Uterus (tissue), 3 donors: ENCODE measurements at regions not wholly inside any gene's neighbourhood (a gene's known extent, or its start where the extent isn't known, plus 50 kb on each side); places are given as distances from the start of the nearest gene placed in this dataset.

Experiments used
- DNase-seq, 2 donors: peaks; one replicate each; pipeline ENCODE4 v3.0.0-alpha.2; 2019 to 2020
- H3K27ac ChIP-seq, 2 donors: fragments of 200-600 bp; sonication (generic); 1 replicate in 1 of 2; 2 replicates in 1 of 2; pipeline ENCODE4 v1.5.1; 2016 to 2018
- H3K27me3 ChIP-seq, 2 donors: fragments of 200-600 bp; sonication (generic); one replicate each; pipeline ENCODE4 v1.5.1; 2018 to 2019; ENCODE audit warnings: control low read depth in 1 of 2
- H3K36me3 ChIP-seq, 2 donors: fragments of 200-600 bp; sonication (generic); one replicate each; pipeline ENCODE4 v1.5.1; 2019; ENCODE audit warnings: control low read depth in 1 of 2
- H3K4me1 ChIP-seq, 2 donors: fragments of 200-600 bp; sonication (generic); one replicate each; pipeline ENCODE4 v1.5.1; 2018 to 2019; ENCODE audit warnings: control low read depth in 1 of 2
- H3K4me3 ChIP-seq, 2 donors: fragments of 200-600 bp; sonication (generic); 1 replicate in 1 of 2; 2 replicates in 1 of 2; pipeline ENCODE4 v1.5.1; 2018 to 2019; ENCODE audit warnings: mild to moderate bottlenecking in 1 of 2
- H3K9me3 ChIP-seq, 2 donors: fragments of 200-600 bp; sonication (generic); one replicate each; pipeline ENCODE4 v1.5.1; 2019; ENCODE audit warnings: control low read depth in 1 of 2
- POLR2A ChIP-seq, 2 donors: fragments of 450-650 bp; IDR thresholded peaks; one replicate each; pipeline ENCODE4 v1.6.1; 2016; ENCODE audit warnings: antibody characterized with exemption in 2 of 2, mild to moderate bottlenecking in 1 of 2, moderate library complexity in 1 of 2
- intact Hi-C: fragments of 100-400 bp; cut with DNase I; formaldehyde crosslinking; loops from one replicate; pipeline ENCODE4 v1.15.1; 2023; ENCODE audit warnings: low total_unique reads
- TF ChIP-seq, protein P1 (sequence below), 4 experiments: fragments of 200-600 bp in 2 of 4; fragments of 450-650 bp in 2 of 4; sonication (generic) in 2 of 4; IDR thresholded peaks; one replicate each; pipeline ENCODE4 v1.5.1; 2016 to 2019; ENCODE audit warnings: antibody characterized with exemption in 4 of 4, mild to moderate bottlenecking in 2 of 4, moderate library complexity in 1 of 4
- donor health status: DM: yes; HTN: yes; CAD: no.

DNA sequence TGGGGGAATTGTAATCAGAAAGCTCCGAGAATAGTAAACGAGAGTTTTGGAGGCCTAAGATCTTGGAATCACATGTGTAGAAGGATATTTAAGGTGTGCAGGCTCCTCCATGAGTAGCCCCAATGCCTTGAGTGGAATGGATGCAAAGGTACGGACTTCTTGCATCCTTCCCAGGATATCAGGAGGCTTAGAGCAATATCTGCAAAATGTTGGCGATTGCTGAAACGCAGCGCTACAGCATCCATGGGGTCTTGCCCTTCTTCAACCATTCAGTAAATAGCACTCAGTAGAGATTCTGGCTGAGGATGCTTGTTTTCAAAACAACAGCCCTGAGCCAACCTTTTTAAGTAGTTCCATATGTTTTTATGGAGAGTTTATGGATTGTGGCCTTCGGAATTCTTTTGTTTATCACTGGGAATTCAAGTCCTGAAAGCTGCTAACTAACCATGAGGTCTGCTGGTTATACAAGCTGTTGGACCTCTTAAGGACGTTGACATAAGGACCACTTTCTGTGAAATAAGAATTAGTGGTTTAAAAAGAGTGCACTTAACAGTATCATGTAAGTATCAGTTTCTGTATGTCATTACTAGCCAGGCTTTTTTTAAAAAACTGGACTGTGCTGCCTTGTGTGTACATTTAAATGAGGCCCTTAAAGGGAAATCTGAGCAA lies 228.8 kb upstream of the PGRMC2 start:
- Histone ChIP-seq H3K4me1 (peaks cover 0 to 6% of the 10 kb centered on the region in 2 donors), H3K36me3 (no peaks in the 10 kb centered on the region), H3K4me3 (no peak overlapping the region), H3K27me3 (no peaks in the 10 kb centered on the region), H3K27ac (peak overlapping the region in 1 of 2 donors; percentile 63), H3K9me3 (no peaks in the 10 kb centered on the region)
- no peak for DNase-seq
- TF ChIP-seq, protein P1, sequence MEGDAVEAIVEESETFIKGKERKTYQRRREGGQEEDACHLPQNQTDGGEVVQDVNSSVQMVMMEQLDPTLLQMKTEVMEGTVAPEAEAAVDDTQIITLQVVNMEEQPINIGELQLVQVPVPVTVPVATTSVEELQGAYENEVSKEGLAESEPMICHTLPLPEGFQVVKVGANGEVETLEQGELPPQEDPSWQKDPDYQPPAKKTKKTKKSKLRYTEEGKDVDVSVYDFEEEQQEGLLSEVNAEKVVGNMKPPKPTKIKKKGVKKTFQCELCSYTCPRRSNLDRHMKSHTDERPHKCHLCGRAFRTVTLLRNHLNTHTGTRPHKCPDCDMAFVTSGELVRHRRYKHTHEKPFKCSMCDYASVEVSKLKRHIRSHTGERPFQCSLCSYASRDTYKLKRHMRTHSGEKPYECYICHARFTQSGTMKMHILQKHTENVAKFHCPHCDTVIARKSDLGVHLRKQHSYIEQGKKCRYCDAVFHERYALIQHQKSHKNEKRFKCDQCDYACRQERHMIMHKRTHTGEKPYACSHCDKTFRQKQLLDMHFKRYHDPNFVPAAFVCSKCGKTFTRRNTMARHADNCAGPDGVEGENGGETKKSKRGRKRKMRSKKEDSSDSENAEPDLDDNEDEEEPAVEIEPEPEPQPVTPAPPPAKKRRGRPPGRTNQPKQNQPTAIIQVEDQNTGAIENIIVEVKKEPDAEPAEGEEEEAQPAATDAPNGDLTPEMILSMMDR (IDR thresholded peaks at IDR 0.05) = no peak
- TF ChIP-seq POLR2A (IDR thresholded peaks at IDR 0.05) = no peak
- intact Hi-C loops = no loop called here

DNA sequence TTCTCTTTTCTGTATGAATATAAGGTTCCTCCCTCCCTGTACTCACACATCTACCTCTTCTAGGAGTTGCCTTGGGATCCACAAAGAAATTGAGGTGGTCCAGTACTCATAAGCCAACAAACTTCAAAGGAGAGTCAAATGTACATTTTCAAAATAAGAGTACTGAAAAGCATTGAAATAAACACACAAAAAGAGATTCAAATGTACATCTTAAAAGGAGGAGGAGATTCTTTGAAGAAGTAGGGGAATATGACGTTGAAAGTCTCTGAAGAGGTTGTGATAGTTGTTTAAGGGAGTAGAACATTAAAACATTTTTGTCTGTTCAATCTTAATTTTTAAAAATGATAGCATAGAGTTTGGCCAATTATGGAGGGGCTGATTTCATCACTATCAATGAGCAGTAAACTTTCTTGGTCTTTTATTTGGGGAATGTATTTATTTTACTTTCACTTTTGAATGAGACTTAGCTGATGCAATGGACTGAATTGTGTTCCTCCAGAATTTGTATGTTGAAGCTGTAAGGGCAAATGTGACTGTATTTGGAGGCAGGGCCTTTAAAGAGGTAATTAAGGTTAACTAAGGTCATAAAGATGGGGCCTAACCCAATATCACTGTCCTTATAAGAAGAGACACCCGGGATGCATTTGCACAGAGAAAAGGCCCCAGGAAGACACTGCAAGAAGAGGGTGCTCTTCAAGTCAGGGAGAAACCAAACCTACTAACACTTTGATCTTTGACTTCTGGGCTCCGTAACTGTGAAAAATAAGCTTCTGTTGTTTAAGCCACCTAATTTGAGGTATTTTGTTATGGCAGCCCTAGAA lies 226.3 kb upstream of the PGRMC2 start:
- H3K36me3 ChIP-seq = no peaks in the 10 kb centered on the region
- no peak overlapping the region for H3K27ac ChIP-seq
- H3K4me1 ChIP-seq = peaks cover 0 to 6% of the 10 kb centered on the region in 2 donors
- H3K9me3 ChIP-seq = no peaks in the 10 kb centered on the region
- TF ChIP-seq, protein P1 (IDR thresholded peaks at IDR 0.05) = no peak
- no peak for TF ChIP-seq POLR2A (IDR thresholded peaks at IDR 0.05)
- DNase-seq = no peak
- intact Hi-C loops = no loop called here
- no peaks in the 10 kb centered on the region for H3K27me3 ChIP-seq
- H3K4me3 ChIP-seq = no peak overlapping the region

DNA sequence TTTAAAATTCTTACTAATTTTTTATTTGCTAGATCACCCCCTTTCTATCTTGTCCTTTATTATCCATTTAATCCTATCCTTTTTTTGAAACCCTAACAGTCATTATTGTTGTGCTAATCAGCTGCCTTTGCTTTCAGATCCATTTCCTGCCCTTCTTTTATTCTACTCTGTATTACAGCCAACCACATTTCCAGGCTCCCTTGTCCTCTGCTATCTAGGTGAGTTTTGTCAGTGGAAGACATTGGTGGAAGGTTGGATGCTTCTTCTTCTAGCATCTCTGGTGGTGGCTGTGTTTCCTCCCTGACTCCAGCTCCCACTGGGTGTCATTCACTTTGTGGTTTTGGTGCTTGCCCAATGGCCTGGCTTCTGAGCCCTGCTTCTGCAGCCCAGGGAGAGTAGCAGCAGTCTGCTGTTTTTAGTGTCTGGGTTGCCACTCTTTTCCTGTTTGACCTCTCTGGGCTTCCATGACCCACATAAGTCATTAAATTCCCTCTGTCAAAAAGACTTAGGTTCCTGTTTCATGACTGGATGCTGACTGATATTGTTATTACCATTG lies 225.2 kb upstream of the PGRMC2 start:
- no peak for DNase-seq
- TF ChIP-seq POLR2A (IDR thresholded peaks at IDR 0.05) = no peak
- TF ChIP-seq, protein P1 (IDR thresholded peaks at IDR 0.05) = no peak
- intact Hi-C loops = no loop called here
- H3K27me3 ChIP-seq = no peaks in the 10 kb centered on the region
- no peaks in the 10 kb centered on the region for H3K36me3 ChIP-seq
- no peak overlapping the region for H3K4me3 ChIP-seq
- no peak overlapping the region for H3K27ac ChIP-seq
- H3K4me1 ChIP-seq = peaks cover 0 to 6% of the 10 kb centered on the region in 2 donors
- no peaks in the 10 kb centered on the region for H3K9me3 ChIP-seq

DNA sequence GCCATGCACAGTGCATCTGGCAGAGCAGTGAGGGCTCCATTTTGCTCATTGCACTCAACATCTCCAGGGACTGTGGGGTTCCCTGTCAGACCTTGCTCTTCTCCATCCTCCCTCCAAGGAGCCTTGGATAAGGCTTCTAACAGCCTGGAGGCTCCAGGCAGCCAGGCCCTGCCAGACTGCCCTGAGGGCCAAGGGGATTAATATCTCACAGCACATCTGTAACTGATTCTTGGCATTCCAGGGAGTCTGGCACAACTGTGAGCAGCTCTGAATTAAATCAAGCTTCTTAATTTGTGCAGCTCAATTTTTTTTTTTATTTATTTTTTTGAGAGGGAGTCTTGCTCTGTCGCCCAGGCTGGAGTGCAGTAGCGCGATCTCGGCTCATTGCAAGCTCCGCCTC lies 224.5 kb upstream of the PGRMC2 start:
- Histone ChIP-seq H3K4me3 (no peak overlapping the region), H3K9me3 (no peaks in the 10 kb centered on the region), H3K36me3 (no peaks in the 10 kb centered on the region), H3K4me1 (peaks cover 0 to 1% of the 10 kb centered on the region in 2 donors), H3K27ac (no peak overlapping the region), H3K27me3 (no peaks in the 10 kb centered on the region)
- no peak for TF ChIP-seq POLR2A (IDR thresholded peaks at IDR 0.05)
- TF ChIP-seq, protein P1 (IDR thresholded peaks at IDR 0.05) = no peak
- intact Hi-C loops = no loop called here
- no peak for DNase-seq

DNA sequence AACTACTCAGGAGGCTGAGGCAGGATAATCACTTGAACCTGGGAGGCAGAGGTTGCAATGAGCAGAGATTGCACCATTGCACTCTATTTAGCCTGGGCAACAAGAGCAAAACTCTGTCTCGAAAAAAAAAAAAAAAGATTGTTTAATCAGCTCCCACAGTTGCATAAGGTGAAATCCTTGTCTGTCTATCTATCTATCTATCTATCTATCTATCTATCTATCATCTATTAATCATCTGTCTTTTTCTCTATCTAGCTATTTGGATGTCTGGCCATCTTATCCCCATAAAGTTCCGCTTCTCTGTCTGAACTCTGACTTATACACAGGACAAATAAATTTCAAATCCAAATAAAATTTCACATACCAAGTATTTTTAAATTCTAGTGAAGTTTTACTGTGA lies 223.2 kb upstream of the PGRMC2 start:
- no peak overlapping the region for H3K4me3 ChIP-seq
- TF ChIP-seq POLR2A (IDR thresholded peaks at IDR 0.05) = no peak
- TF ChIP-seq, protein P1 (IDR thresholded peaks at IDR 0.05) = no peak
- DNase-seq = no peak
- no peaks in the 10 kb centered on the region for H3K4me1 ChIP-seq
- H3K27me3 ChIP-seq = no peaks in the 10 kb centered on the region
- H3K36me3 ChIP-seq = no peaks in the 10 kb centered on the region
- H3K27ac ChIP-seq = no peak overlapping the region
- H3K9me3 ChIP-seq = no peaks in the 10 kb centered on the region
- intact Hi-C loops = no loop called here
